AG09319 (cell line): ENCODE measurements at regions not wholly inside any gene's neighbourhood (a gene's known extent, or its start where the extent isn't known, plus 50 kb on each side); places are given as distances from the start of the nearest gene placed in this dataset.

Source experiments
- DNase-seq: peaks from one replicate; pipeline ENCODE4 v3.0.0-alpha.2; 2010; ENCODE audit warnings: low read depth; ENCODE audit errors: extremely low read depth
- TF ChIP-seq, protein P1 (sequence below): IDR thresholded peaks from 2 replicates; pipeline ENCODE4 v1.5.1; 2011; ENCODE audit warnings: low read depth, mild to moderate bottlenecking, inconsistent platforms, low read length, moderate library complexity

DNA sequence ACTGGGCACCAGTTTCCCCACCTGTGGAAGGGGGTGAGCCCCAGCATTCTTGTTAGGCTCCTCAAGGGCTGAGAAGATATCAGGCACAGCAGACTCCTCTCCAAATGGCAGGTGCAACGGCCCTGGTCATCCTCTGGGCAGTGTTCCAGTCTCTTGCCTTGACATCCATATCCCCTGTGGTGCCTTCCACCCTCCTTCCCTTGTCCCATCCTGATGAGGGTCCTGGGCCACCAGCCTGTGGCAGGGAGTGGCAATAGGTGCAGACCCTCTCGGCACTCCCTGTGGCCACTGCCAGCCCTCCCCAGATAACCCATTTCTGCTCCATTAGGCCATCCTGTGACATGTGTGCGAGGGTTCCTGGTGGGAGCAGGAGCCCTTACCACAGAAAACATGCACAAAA is 78.8 kb upstream of the NECTIN1 start:
- DNase-seq, result no peak
- TF ChIP-seq, protein P1, sequence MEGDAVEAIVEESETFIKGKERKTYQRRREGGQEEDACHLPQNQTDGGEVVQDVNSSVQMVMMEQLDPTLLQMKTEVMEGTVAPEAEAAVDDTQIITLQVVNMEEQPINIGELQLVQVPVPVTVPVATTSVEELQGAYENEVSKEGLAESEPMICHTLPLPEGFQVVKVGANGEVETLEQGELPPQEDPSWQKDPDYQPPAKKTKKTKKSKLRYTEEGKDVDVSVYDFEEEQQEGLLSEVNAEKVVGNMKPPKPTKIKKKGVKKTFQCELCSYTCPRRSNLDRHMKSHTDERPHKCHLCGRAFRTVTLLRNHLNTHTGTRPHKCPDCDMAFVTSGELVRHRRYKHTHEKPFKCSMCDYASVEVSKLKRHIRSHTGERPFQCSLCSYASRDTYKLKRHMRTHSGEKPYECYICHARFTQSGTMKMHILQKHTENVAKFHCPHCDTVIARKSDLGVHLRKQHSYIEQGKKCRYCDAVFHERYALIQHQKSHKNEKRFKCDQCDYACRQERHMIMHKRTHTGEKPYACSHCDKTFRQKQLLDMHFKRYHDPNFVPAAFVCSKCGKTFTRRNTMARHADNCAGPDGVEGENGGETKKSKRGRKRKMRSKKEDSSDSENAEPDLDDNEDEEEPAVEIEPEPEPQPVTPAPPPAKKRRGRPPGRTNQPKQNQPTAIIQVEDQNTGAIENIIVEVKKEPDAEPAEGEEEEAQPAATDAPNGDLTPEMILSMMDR, result no peak

DNA sequence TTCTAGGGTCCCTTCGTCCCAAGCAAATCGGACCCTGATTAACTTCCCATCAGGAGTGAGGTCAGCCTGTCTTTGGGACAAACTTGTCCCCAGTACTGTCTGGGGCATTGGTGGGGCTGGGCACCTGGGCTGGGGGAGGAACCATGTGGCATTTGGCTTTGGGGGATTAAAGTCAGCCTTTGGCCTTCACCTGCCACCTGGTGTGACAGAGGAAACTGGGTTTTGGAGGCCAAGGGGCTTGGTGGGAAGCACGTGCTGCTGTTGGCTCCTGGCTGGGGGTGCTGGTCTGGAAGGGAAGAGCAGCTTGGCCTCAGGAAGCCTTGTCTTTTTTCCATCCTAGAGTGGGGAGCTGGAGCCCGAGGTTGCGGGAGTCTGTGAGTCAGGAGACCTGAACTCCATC is 78.4 kb upstream of the NECTIN1 start:
- DNase-seq, result no peak
- TF ChIP-seq, protein P1, result no peak

DNA sequence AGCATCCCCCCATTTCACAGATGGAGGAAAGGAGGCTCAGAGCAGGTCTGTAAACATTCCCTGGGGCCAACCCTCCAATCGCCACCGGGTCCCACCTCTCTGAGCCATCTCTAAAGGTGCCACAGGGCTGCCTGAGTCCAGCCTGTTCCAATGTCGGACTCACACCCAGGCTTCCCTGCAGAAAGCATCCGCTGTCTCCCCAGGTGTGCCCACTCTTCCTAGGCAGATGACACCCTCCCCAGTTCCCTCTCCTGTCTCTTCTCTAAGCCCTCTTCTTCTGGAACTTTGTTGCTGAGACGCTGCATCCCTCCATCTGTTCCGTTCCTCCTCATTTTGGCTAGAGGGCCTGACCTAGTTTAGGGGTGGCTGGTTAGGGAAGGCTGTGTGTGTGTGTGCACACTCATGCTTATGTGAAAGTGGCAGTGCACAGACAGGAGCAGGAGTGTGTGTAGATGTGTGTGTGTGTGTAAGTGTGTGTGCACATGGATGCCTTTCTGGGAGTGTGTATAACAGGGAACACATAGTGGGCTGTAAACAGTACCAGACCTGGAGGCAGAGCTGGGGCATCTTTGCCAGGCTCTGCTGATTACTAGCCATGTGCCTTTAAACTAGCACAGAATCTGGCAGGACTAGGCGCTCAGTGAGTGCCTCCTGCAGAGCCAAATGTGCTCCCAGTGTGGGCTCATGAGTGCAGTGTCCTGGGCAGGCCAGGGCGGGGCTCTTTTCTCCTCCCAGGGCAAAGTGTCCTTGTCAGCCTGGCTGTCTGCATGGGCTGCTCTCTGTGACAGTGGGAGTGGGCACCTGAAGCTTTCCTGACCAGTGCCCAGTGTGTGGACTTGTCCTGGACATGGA is 77.3 kb upstream of the NECTIN1 start:
- TF ChIP-seq, protein P1, result no peak
- no peak for DNase-seq

DNA sequence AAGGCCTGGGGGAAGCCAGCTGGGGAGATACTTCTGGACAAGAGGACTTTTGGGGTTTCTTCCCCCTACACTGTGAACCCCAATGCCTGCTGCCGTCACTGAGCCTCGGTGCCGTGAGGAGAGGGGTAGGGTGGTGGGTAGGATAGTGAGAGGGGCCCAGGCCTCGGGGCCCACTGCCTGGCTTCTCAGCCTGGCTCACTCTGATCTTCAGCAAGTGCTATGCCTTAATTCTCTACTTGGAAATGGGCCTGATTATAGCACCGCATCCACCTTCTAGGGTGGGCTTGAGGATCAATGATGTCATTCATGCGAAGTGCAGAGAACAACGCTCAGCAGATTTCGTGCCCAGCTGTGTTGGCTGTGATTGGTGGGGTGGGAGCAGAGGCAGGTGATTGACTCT is 76.7 kb upstream of the NECTIN1 start:
- no peak for DNase-seq
- TF ChIP-seq, protein P1, result no peak

DNA sequence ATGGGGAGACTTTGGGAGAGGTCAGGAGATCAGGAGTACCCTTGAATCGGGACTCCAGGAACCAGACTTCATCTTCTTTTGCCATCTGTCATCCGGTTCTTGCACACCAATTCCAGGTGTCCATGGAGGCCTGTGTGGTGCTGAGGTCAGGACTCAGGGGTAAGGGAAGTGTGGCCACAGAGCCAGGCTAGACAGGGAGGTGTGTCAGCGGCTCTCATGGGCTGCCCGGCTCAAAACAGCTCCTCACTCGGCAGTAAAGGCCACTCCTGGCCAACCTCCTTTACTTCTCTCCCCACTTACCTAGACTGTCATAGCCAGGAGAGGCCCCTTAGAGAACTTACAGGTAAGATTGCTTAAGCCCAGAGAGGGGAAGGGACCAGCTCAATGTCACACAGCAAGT is 75.7 kb upstream of the NECTIN1 start:
- TF ChIP-seq, protein P1, result no peak

DNA sequence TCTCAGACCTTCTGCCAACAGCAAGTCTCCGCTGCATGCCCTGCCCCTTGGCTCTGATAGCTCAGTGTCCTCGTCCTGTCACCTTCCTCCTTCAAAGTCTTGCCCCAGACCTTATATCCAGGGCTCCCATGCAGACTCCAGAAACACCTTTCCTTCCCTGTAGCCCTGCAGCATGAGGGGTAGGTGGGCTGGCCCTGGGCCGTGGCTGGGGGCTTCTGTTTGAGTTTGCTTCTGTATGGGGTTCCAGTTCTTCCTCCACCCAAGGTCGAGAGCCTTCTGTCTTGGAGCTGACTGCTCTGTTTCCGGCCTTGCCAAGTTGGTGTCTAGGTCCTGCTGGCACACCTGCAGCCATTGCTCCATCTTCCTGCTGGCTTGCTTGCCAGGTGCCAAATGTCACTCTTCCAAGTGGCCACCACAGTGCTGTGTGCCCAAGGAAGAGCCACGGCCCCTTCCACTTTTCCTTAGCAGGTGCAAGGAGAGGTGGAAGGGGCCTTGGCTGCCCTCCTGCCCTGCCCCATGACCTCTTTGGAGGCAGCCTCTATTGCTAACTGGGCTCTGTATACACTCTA is 74.8 kb upstream of the NECTIN1 start:
- TF ChIP-seq, protein P1, result no peak
- no peak for DNase-seq

More for the DNA sequence above, 75.7 kb upstream of the NECTIN1 start:
- no peak for DNase-seq

DNA sequence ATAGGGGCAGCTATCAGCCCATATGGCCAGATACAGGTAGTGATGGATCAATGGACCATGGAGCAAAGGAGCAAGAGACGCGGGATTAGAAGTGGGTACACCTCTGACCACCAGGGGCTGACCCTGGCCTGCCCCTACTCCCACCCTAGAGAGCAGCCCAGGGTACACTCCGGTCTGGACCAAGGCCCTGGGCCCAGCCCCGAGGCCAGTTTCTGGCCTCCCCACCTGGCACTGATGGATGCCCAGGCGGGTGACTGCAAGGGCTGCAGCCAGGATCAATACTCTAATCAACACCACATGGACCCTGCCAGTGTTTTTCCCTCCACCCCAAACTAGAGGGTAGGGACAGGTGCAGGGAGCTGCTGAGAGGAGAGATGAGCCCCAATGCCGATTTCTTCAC is 74.1 kb upstream of the NECTIN1 start:
- TF ChIP-seq, protein P1, result no peak
- no peak for DNase-seq
